Motor neuron (in vitro differentiated cells): ENCODE measurements at regions not wholly inside any gene's neighbourhood (a gene's known extent, or its start where the extent isn't known, plus 50 kb on each side); places are given as distances from the start of the nearest gene placed in this dataset.

Experiments
- ATAC-seq, 8 experiments: fragments of 200-7000 bp; cut with Tn5 transposase; replicated peaks in 6 of 8; 2 replicates each; pipeline ENCODE4 v1.8.0; 2021; ENCODE audit warnings: mild to moderate bottlenecking in 8 of 8, moderate library complexity in 8 of 8
- H3K27ac ChIP-seq, 2 donors: fragments of 250-450 bp; sonication (Bioruptor Pico); 2 replicates each; pipeline ENCODE4 v1.9.0; 2021; ENCODE audit warnings: antibody characterized with exemption in 2 of 2, mild to moderate bottlenecking in 2 of 2, moderate library complexity in 1 of 2
- H3K4me1 ChIP-seq, 2 donors: fragments of 250-450 bp; sonication (Bioruptor Pico); replicated peaks in 1 of 2; 2 replicates each; pipeline ENCODE4 v1.6.1; 2021; ENCODE audit warnings: antibody characterized with exemption in 2 of 2, mild to moderate bottlenecking in 2 of 2, moderate library complexity in 1 of 2
- H3K4me3 ChIP-seq, 5 donors: fragments of 250-450 bp; sonication (Bioruptor Pico); 2 replicates each; pipeline ENCODE4 v1.9.0; 2021; ENCODE audit warnings: antibody characterized with exemption in 5 of 5, mild to moderate bottlenecking in 5 of 5, moderate library complexity in 4 of 5
- WGBS, 10 experiments: fragments of 450-650 bp; shearing (Covaris generic); methylation state at CpG; one replicate each; pipeline ENCODE4 v1.0.0; 2022; 5-methylcytosine and 5-hydroxymethylcytosine counted together
- in situ Hi-C, 9 experiments: fragments of 400-800 bp; cut with MboI; loops; one replicate each; pipeline ENCODE4 v1.15.0; 2021; ENCODE audit warnings: low sequenced_read_pairs in 9 of 9, low pct_unique_long_range_greater_than_20kb in 2 of 9; ENCODE audit not compliant: unreplicated experiment in 9 of 9

- WGBS, 10 experiments = 69 to 100% (median 86%) methylated on average over 1 to 5 of the region's 5 CpGs; no CpG with 5 or more reads in 1 of the 10 experiments
- in situ Hi-C loops = no loop called here
- Histone ChIP-seq H3K4me1 (peaks cover 0 to 4% of the 10 kb centered on the region in 2 donors), H3K27ac (no peak overlapping the region), H3K4me3 (no peak overlapping the region)
- ATAC-seq = peak in 1 of 8 experiments; percentile 19
Observed at GRCh38 chr1:58888833-58889232, 105.0 kb upstream of the JUN start.

- in situ Hi-C loops = no loop called here
- Histone ChIP-seq H3K27ac (no peak overlapping the region), H3K4me3 (no peak overlapping the region), H3K4me1 (peaks cover 0 to 4% of the 10 kb centered on the region in 2 donors)
- WGBS, 10 experiments = 0 to 100% (median 70%) methylated on average over 1 to 3 of the region's 3 CpGs; no CpG with 5 or more reads in 4 of the 10 experiments
- ATAC-seq = peak in 3 of 8 experiments; percentile 50 to 90 (median 77)
Observed at GRCh38 chr1:58890113-58890512, 106.3 kb upstream of the JUN start.

- no peak overlapping the region for H3K4me3 ChIP-seq
- no peak overlapping the region for H3K27ac ChIP-seq
- WGBS, 10 experiments = 45 to 100% (median 87%) methylated on average over 1 to 3 of the region's 3 CpGs; no CpG with 5 or more reads in 2 of the 10 experiments
- in situ Hi-C loops = no loop called here
- peaks cover 0 to 4% of the 10 kb centered on the region in 2 donors for H3K4me1 ChIP-seq
- no peak for ATAC-seq
Observed at GRCh38 chr1:58890609-58891008, 106.8 kb upstream of the JUN start.

GRCh38 chr1:58891347-58891746 is 107.5 kb upstream of the JUN start:
- peaks cover 0 to 5% of the 10 kb centered on the region in 2 donors for H3K4me1 ChIP-seq
- in situ Hi-C loops = no loop called here
- no peak for ATAC-seq
- H3K27ac ChIP-seq = no peak overlapping the region
- no peak overlapping the region for H3K4me3 ChIP-seq
- 50 to 100% (median 80%) methylated on average over 1 to 2 of the region's 2 CpGs; no CpG with 5 or more reads in 3 of the 10 experiments for WGBS, 10 experiments

GRCh38 chr1:58893257-58893869 is 109.5 kb upstream of the JUN start:
- in situ Hi-C loops = no loop called here
- Histone ChIP-seq H3K27ac (no peak overlapping the region), H3K4me1 (peaks cover 0 to 12% of the 10 kb centered on the region in 2 donors), H3K4me3 (no peak overlapping the region)
- peak in 1 of 8 experiments; percentile 90 for ATAC-seq
- WGBS, 10 experiments = 67 to 100% (median 83%) methylated on average over 1 to 12 of the region's 13 CpGs

DNA sequence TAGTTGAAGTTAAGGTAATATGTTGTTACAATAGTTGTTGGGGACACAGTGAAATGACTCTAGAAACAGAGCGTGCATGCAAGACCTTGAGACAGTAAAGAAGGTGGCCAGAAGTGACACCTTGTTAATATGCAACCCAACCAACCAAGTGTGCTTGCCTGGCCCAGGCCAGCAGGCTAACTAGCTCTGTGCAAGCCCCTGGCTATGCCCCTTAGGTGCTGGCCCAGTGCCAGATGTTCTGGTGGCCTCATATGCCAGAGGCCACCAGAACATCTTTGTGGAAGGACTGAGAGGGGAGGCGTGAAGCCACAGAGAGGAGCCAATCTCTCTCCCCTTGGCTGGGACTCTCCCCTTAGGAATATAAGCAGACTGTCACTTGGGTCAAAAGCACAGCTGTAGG is 111.2 kb upstream of the JUN start:
- in situ Hi-C loops = no loop called here
- Histone ChIP-seq H3K4me3 (no peak overlapping the region), H3K27ac (no peak overlapping the region), H3K4me1 (peaks cover 8 to 24% of the 10 kb centered on the region in 2 donors)
- no peak for ATAC-seq
- 67 to 100% (median 100%) methylated on average over 1 to 2 of the region's 2 CpGs; no CpG with 5 or more reads in 3 of the 10 experiments for WGBS, 10 experiments

DNA sequence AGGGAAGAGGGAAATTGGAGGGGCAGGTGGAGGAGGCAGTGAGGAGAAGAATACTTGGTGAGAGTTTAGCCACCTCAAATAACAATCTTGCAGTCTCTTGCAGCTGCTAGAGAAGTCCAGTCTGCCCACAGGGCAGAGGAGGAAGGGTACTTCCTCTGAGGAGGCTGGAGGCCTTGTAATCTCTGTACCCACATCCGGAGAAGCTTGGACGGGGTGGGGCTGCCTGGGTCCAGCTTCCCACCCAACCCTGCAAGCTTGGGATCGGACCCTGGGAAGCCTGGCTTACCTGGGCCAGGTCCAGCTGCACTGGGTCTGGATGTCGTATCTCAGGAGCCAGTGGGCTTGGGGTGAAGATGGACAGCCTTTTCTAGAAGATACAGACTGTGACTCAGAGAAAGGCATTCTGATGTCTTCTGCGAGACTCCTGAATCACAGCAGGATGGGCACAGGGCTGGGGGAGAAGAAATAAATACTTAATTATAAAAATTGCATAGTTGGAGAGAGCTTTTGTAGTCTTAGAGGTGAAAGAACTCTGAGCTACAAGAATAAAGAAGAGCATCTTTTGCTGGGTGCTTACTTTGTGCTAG is 111.8 kb upstream of the JUN start:
- Histone ChIP-seq H3K4me1 (peaks cover 8 to 24% of the 10 kb centered on the region in 2 donors), H3K27ac (no peak overlapping the region), H3K4me3 (no peak overlapping the region)
- WGBS, 10 experiments = 80 to 100% (median 88%) methylated on average over 1 to 4 of the region's 5 CpGs; no CpG with 5 or more reads in 2 of the 10 experiments
- ATAC-seq = no peak
- in situ Hi-C loops = no loop called here

DNA sequence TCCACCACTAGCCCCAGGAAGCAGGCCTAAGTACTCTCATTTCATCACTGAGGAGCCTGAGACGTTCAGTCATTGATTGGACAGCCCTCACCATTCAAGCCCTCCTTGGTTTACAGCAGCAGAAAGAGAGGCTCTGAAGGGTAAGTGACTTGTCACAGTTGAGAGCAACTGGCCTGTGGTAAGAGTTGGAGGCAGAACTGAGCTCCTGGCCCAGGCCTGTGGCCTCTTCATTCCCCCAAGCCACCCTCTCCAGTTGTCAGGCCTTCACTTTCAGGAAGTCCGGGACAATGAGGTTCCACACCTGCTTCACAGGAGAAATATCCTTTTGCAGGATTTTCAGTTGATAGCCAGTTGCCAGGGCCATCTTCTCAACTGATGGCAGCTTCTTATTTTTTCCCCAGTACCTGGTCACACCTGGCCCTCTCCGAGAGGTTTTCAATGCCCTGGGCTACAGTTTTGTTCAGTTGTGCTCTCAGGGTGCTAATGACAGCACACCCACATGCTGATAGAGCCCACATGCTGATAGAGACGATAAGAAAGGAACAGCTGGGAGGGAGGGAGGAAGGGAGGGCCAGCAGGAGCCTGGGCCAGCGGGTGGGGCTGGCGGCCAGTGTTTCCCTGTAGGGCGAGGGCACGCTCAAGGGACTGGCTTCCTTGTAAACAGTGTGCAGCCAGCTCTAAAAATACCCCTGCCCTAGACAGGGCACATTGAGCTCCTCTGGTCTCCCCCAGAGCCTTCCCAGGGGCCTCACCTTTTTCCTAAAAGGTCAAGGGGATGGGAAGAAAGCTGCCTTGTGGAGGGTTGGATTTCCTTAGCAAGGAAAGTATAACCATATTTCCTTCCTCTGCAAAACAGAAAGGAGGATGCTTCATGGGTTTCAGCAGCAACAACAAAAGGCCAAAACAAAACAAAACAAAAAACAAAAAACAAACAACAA is 112.7 kb upstream of the JUN start:
- in situ Hi-C loops = no loop called here
- Histone ChIP-seq H3K27ac (no peak overlapping the region), H3K4me3 (no peak overlapping the region), H3K4me1 (peaks cover 8 to 24% of the 10 kb centered on the region in 2 donors)
- ATAC-seq = peak; percentile 40 to 98 (median 57)
- WGBS, 10 experiments = 29 to 92% (median 85%) methylated on average over 1 to 6 of the region's 8 CpGs; no CpG with 5 or more reads in 4 of the 10 experiments

DNA sequence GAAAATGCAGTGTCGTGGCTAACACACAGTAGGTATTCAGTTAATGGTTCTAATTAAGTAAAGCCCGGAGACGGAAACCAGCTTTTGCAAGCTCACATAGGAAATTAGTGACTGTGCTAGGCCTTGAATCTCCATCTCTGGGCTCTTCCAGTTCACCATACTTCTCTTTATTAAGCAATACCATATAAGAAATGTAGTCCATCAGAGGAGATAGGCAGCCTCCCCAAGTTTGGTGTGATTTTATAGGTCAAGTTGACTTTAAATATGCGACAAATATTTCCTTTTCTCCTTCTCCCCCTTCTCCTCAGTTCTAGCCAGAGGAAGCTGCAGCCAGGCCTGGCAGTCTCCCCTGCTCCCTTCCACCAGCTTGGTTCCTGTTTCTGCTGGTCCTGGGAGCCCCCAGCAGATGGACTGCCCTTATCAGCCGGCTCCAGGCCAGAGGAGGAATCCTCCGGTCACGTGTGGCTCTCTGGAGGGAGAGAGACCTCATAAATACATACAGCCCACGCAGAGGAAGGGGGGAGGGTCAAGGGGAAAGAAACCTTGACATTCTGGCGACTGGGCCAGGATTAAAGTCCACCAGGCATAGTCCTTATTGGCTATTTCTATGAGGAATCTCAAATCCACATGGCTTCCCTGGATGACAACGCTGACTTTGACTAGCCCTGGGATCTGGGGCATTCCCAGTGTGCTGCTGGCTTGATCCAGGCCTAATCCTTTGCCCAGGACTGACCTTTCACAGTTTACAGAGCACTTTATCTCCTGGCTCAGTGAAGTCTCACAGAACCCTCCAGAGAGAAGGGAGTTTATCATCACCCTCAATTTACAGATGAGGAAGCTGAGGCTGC is 115.1 kb upstream of the JUN start:
- peak overlapping the region in 1 of 2 donors; percentile 38 for H3K27ac ChIP-seq
- in situ Hi-C loops = no loop called here
- 55 to 100% (median 79%) methylated on average over 3 to 10 of the region's 10 CpGs; no CpG with 5 or more reads in 2 of the 10 experiments for WGBS, 10 experiments
- peak in 5 of 8 experiments; percentile 40 to 76 (median 65) for ATAC-seq
- peaks cover 11 to 23% of the 10 kb centered on the region in 2 donors for H3K4me1 ChIP-seq
- H3K4me3 ChIP-seq = no peak overlapping the region

DNA sequence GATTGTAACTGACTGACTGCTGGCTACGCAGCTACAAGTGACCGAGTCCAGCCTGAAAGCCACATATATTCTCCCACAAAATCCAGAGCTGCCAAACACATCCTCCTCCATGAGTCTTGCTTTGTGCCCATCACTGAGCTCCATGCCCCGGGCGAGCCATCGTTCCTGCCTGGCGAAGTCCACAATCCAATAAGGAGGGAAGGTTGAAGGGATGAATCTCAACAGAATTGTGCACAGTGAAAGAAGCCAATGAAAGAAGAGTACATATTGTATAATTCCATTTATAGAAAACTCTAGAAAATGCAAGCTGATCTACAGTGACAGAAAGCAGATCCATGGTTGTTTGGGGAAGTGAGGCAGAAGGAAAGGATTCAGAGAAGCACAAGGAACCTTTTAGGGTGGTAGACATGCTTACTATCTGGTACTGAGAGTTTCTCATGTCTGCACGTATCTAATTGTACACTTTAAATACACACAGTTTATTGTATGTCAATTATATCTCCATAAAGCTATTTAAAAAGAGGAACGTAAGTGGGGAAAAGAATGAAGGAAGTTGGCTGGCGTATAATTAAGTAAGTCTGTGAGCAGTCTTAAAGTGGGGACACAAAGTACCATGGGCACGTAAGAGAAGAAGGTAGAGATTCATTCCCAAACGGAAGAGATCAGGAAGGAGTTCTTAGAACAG is 115.9 kb upstream of the JUN start:
- in situ Hi-C loops = no loop called here
- 87 to 98% (median 94%) methylated on average over 4 to 11 of the region's 11 CpGs for WGBS, 10 experiments
- peak overlapping the region in 1 of 2 donors; percentile 38 for H3K27ac ChIP-seq
- peaks cover 11 to 23% of the 10 kb centered on the region in 2 donors for H3K4me1 ChIP-seq
- ATAC-seq = no peak
- H3K4me3 ChIP-seq = no peak overlapping the region

DNA sequence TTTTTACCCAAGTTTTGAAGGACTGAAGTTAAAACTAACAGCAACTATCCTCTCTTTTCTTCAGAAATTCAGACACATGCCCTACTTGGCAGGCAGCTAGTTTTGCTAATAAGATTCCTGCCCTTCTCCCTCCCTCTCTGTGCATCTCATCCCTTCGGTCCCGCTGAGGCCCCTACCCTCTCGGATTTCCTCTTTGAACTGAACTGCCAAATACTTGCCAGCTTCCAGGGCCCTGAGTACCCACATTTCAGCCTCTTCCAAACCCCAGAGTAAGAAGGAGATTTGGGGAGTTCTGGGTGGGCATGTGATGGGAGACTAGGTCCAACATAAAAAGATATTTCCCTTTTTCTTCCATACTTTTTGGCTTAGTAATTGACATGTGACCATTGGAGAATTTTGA is 116.5 kb upstream of the JUN start:
- Histone ChIP-seq H3K4me1 (peaks cover 11 to 23% of the 10 kb centered on the region in 2 donors), H3K4me3 (no peak overlapping the region), H3K27ac (no peak overlapping the region)
- ATAC-seq = no peak
- WGBS, 10 experiments = 20 to 80% (median 53%) methylated on average over 1 to 3 of the region's 3 CpGs; no CpG with 5 or more reads in 1 of the 10 experiments
- in situ Hi-C loops = no loop called here

DNA sequence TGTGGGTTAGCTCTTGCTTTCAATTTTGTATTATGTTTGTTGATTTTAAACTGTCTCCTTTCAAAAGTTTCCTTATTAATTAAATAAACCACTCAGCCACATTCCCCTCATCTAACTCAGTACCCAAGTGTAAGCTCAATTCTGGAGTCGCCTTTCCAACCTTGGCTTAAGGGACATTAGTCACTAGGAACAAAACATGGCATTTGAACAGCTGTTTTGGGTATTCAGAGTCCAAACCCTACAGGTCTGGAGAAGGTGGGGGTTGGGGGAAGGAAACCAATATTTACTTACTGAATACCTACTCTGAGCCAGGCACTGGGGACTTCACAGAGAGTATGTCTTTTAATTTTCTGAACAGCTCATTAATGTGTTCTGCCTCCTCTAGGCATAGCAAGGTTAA is 117.2 kb upstream of the JUN start:
- no peak for ATAC-seq
- WGBS, 10 experiments = 63 to 100% (median 83%) methylated on average over 1 of the region's 1 CpG; no CpG with 5 or more reads in 2 of the 10 experiments
- in situ Hi-C loops = no loop called here
- Histone ChIP-seq H3K27ac (no peak overlapping the region), H3K4me3 (no peak overlapping the region), H3K4me1 (peaks cover 15 to 28% of the 10 kb centered on the region in 2 donors)
